ENCODE measurements at regions not wholly inside any gene's neighbourhood (a gene's known extent, or its start where the extent isn't known, plus 50 kb on each side); places are given as distances from the start of the nearest gene placed in this dataset.

DNA sequence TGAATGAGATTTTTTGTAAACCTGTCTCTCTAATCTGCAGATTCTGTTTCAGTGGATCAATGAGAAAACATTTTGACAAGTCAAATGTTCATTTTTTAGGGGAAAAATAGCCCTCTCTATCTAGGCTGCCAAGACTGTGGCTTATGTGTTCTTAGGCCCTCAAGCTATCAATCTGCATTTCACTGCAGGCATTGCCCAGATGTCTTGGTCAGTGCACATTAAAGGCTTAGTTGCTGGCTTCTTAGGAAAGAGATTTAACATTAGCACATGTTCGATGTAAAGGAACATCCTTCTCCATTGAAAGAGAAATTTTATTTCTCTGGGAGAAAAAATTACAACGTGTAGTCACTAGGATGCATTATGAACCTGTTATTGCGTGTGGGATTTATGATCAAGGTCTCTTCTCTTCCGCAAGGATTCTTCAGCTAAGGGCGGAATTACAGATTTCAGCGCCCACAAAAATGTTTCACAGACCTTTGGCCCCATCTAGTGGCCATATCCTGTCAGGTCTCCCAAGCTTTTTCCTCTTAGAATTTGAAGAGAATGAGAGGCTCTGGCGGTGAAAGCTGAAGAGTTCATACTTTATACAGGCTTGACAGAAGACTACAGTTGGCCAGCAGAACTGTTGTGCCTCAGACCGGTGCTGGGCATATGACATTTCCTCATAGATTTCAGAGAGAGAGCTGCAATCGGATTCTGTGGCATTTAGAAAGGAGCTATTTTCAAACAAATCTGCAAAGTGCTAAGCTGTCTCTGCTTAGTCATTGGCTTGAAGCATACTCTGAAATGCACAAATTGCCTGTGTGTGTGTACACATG, 144.6 kb upstream of the NOCT start:
- TF ChIP-seq, protein P1, sequence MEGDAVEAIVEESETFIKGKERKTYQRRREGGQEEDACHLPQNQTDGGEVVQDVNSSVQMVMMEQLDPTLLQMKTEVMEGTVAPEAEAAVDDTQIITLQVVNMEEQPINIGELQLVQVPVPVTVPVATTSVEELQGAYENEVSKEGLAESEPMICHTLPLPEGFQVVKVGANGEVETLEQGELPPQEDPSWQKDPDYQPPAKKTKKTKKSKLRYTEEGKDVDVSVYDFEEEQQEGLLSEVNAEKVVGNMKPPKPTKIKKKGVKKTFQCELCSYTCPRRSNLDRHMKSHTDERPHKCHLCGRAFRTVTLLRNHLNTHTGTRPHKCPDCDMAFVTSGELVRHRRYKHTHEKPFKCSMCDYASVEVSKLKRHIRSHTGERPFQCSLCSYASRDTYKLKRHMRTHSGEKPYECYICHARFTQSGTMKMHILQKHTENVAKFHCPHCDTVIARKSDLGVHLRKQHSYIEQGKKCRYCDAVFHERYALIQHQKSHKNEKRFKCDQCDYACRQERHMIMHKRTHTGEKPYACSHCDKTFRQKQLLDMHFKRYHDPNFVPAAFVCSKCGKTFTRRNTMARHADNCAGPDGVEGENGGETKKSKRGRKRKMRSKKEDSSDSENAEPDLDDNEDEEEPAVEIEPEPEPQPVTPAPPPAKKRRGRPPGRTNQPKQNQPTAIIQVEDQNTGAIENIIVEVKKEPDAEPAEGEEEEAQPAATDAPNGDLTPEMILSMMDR (IDR thresholded peaks at IDR 0.05; ENCODE audit: low read length, missing control alignments): peak; percentile 83
- no peak overlapping the region for H3K4me3 ChIP-seq (replicated peaks; ENCODE audit: low read depth, low read length)
- peak; percentile 83 for DNase-seq (ENCODE audit: low read depth)

DNA sequence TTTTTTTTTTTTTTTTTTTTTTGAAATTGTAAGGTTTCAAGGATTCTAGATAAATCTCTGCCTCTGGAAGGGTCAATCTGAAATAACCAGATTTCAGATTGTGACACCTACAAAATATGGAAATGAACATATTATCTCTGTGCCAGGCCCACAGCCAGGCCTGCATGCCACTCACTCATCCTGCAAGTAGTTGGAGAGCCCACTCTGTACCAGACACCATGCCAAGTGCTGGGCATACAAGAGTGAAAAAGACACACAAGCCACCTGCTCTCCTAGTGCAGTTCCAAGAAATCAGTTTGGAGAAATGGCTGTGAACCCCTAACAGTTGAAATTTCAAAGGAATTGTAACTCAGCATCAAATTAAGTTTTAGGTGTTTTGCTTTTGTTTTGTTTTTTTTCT, 145.9 kb upstream of the NOCT start:
- DNase-seq (ENCODE audit: low read depth): no peak
- TF ChIP-seq, protein P1 (IDR thresholded peaks at IDR 0.05; ENCODE audit: low read length, missing control alignments): no peak
- no peak overlapping the region for H3K4me3 ChIP-seq (replicated peaks; ENCODE audit: low read depth, low read length)

DNA sequence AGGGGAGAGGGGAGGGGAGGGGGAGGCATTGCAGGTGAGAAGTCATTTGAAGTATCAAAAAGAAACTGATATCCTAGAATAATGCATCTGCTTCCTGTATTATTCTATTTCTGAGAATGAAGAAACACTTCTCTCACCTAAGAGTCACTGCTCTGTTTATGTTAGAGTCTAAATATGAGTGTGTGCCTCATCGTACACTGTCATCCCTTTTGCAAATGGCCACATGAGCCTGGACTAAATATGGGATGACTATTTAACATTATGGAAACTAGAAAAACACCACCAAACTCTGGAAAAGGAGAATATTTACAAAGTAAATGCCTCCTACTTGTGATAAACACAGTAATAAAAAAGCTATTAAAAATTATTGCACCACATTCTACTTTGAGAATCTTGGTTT, 146.4 kb upstream of the NOCT start:
- no peak for DNase-seq (ENCODE audit: low read depth)
- TF ChIP-seq, protein P1 (IDR thresholded peaks at IDR 0.05; ENCODE audit: low read length, missing control alignments): no peak
- H3K4me3 ChIP-seq (replicated peaks; ENCODE audit: low read depth, low read length): no peak overlapping the region

DNA sequence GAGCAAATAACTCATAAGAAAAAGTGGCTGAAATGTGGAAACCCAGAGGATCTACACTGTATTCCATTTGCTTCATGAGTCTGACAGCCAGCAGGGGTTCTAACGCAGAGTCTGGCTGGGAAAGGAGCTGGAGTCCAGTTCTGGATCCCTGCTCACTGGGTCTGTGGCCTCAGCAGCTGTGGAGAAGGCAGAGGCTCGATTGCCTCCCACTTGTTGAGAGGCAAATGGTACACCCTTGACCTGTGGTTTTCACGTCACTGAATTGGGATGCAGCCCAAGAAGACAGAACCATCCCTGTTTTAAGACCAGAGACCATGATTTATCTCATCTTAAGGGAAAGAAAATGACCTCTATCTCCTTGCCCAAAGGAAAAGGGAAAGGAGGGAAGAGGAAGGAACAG, 147.0 kb upstream of the NOCT start:
- TF ChIP-seq, protein P1 (IDR thresholded peaks at IDR 0.05; ENCODE audit: low read length, missing control alignments): no peak
- no peak overlapping the region for H3K4me3 ChIP-seq (replicated peaks; ENCODE audit: low read depth, low read length)
- no peak for DNase-seq (ENCODE audit: low read depth)

DNA sequence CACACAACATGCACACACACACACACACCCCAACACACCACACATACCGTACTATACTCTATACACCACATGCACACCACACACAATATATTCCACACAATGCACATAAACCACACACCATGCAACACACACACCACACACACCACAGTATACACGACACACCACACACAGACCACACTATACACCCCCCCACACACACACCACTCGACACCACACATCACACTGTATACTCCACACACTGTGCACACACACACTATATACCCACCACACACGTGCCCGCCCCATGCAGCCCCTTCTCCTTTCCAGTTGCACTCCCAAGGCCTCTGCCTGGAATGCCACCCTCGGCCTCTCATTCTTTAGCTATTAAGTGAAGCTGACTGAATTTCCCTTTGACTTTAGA, 148.2 kb upstream of the NOCT start:
- TF ChIP-seq, protein P1 (IDR thresholded peaks at IDR 0.05; ENCODE audit: low read length, missing control alignments): no peak
- no peak overlapping the region for H3K4me3 ChIP-seq (replicated peaks; ENCODE audit: low read depth, low read length)
- no peak for DNase-seq (ENCODE audit: low read depth)

DNA sequence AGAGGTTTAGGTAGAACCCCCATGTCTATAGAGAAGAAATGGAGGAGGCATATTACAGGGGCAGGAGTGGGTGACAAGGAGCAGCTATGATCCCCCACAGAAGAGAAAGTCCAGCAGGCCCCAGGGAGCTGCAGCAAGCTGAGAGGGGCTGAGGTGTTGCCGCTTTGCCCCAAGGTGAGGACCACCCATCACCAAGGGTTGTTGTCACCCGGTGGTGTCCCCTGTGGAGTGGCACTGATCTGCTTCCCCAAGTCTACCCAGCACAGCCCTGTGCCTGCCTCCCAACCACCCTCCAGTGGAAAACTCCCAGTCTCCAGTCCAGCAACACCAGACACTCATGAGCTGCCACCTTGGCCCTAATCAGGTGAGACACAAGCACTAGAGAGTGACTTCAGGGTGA, 149.3 kb upstream of the NOCT start:
- TF ChIP-seq, protein P1 (IDR thresholded peaks at IDR 0.05; ENCODE audit: low read length, missing control alignments): no peak
- DNase-seq (ENCODE audit: low read depth): no peak
- no peak overlapping the region for H3K4me3 ChIP-seq (replicated peaks; ENCODE audit: low read depth, low read length)

DNA sequence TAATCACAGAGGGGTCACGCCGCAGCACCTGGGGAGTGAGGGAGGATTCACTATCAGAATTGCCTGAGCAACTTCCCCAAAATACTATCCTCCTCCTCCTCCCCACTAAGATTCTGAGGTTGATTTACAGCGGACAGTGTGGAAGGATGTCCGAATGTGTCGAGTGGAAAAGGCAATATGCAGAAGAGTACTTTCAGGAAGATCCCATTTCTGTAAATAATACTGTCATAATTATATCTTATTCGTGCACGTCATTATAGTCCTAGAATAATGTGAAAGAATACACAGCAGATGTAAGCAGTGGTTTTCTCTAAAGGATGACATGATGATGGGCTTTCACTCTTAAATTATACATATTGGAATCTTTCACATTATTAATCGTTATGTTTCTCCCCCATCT, 149.8 kb upstream of the NOCT start:
- no peak overlapping the region for H3K4me3 ChIP-seq (replicated peaks; ENCODE audit: low read depth, low read length)
- DNase-seq (ENCODE audit: low read depth): no peak
- TF ChIP-seq, protein P1 (IDR thresholded peaks at IDR 0.05; ENCODE audit: low read length, missing control alignments): no peak

Measured in fibroblast of pulmonary artery (primary cell).